ENCODE measurements at regions not wholly inside any gene's neighbourhood (a gene's known extent, or its start where the extent isn't known, plus 50 kb on each side); places are given as distances from the start of the nearest gene placed in this dataset.

GRCh38 chr4:100641336-100641735, 123.5 kb upstream of the EMCN start:
- no peaks in the 10 kb centered on the region for H3K36me3 ChIP-seq (ENCODE audit: insufficient read depth, low read length)
- no peaks in the 10 kb centered on the region for H4K20me1 ChIP-seq (ENCODE audit: insufficient read depth, low read length)
- H3K79me2 ChIP-seq (ENCODE audit: insufficient read depth, low read depth, low read length) = no peaks in the 10 kb centered on the region
- H2AFZ ChIP-seq (ENCODE audit: low read length) = no peak overlapping the region
- no TSS peak for BruUV-seq (replicated peaks)
- H3K4me1 ChIP-seq (ENCODE audit: insufficient read depth, low read length, poor library complexity, severe bottlenecking) = no peaks in the 10 kb centered on the region
- intact Hi-C loops (cut with micrococcal nuclease; ENCODE audit: unreplicated experiment) = no loop called here
- H3K27ac ChIP-seq (ENCODE audit: low read depth, low read length, poor library complexity, severe bottlenecking) = no peak overlapping the region
- H3K9me2 ChIP-seq (ENCODE audit: insufficient read depth, low read length) = no peaks in the 10 kb centered on the region
- H3K4me2 ChIP-seq (ENCODE audit: low read length) = no peak overlapping the region
- POLR2A ChIA-PET = no interaction called here
- CTCF ChIA-PET (ENCODE audit: unreplicated experiment) = no interaction called here
- no peaks in the 10 kb centered on the region for H3K9me3 ChIP-seq (ENCODE audit: low read length)
- no peak for DNase-seq (ENCODE audit: low spot score)
- TF ChIP-seq CTCF (conservative IDR thresholded peaks at IDR 0.05; ENCODE audit: low read length) (no peak), EZH2phosphoT487 (IDR thresholded peaks at IDR 0.05; ENCODE audit: borderline replicate concordance, low read depth, low read length) (no peak)
- no peak overlapping the region for H3K4me3 ChIP-seq (ENCODE audit: low read depth, low read length, poor library complexity, severe bottlenecking)

GRCh38 chr4:100635899-100636298, 118.1 kb upstream of the EMCN start:
- ChIA-PET POLR2A (no interaction called here), CTCF (ENCODE audit: unreplicated experiment) (no interaction called here)
- H3K9me3 ChIP-seq (ENCODE audit: low read length) = no peaks in the 10 kb centered on the region
- H3K4me2 ChIP-seq (ENCODE audit: low read length) = no peak overlapping the region
- TF ChIP-seq CTCF (conservative IDR thresholded peaks at IDR 0.05; ENCODE audit: low read length) = no peak
- no peak for TF ChIP-seq EZH2phosphoT487 (IDR thresholded peaks at IDR 0.05; ENCODE audit: borderline replicate concordance, low read depth, low read length)
- intact Hi-C loops (cut with micrococcal nuclease; ENCODE audit: unreplicated experiment) = no loop called here
- no peaks in the 10 kb centered on the region for H3K36me3 ChIP-seq (ENCODE audit: insufficient read depth, low read length)
- H3K27ac ChIP-seq (ENCODE audit: low read depth, low read length, poor library complexity, severe bottlenecking) = no peak overlapping the region
- no peak overlapping the region for H3K4me3 ChIP-seq (ENCODE audit: low read depth, low read length, poor library complexity, severe bottlenecking)
- no peaks in the 10 kb centered on the region for H3K4me1 ChIP-seq (ENCODE audit: insufficient read depth, low read length, poor library complexity, severe bottlenecking)
- no peaks in the 10 kb centered on the region for H3K79me2 ChIP-seq (ENCODE audit: insufficient read depth, low read depth, low read length)
- no peak overlapping the region for H2AFZ ChIP-seq (ENCODE audit: low read length)
- H3K9me2 ChIP-seq (ENCODE audit: insufficient read depth, low read length) = no peaks in the 10 kb centered on the region
- H4K20me1 ChIP-seq (ENCODE audit: insufficient read depth, low read length) = no peaks in the 10 kb centered on the region
- no peak for DNase-seq (ENCODE audit: low spot score)
- BruUV-seq (replicated peaks) = no TSS peak

DNA sequence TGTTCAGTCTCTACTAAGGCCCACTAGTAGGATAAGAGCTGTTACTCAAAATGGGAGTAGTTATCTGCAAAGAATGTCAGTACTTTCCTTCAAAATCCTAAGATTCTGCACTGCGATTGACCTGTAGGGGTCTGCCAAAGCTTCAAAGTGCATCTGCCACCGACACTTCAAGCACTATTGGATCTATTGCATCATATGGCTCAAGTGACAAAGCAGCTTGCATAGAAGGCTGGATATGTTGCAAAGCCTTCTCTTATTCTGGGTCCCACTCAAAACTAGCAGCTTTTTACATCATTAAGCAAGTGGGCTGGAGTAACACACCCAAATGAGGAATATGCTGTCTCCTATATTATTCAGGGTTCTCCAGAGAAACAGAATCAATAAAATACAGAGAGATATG, 115.4 kb upstream of the EMCN start:
- BruUV-seq (replicated peaks) = no TSS peak
- CTCF ChIA-PET (ENCODE audit: unreplicated experiment) = no interaction called here
- H2AFZ ChIP-seq (ENCODE audit: low read length) = no peak overlapping the region

More for the DNA sequence above, 115.4 kb upstream of the EMCN start:
- POLR2A ChIA-PET = interaction anchor here (0.5 kb wide), 1 partner anchor 265 kb away, joined by 3 read pairs; no protein-coding TSS in a partner anchor
- no peaks in the 10 kb centered on the region for H3K79me2 ChIP-seq (ENCODE audit: insufficient read depth, low read depth, low read length)
- no peaks in the 10 kb centered on the region for H3K9me3 ChIP-seq (ENCODE audit: low read length)
- H3K4me1 ChIP-seq (ENCODE audit: insufficient read depth, low read length, poor library complexity, severe bottlenecking) = no peaks in the 10 kb centered on the region
- no peak for DNase-seq (ENCODE audit: low spot score)
- no peak overlapping the region for H3K27ac ChIP-seq (ENCODE audit: low read depth, low read length, poor library complexity, severe bottlenecking)
- H3K9me2 ChIP-seq (ENCODE audit: insufficient read depth, low read length) = no peaks in the 10 kb centered on the region
- no peak overlapping the region for H3K4me3 ChIP-seq (ENCODE audit: low read depth, low read length, poor library complexity, severe bottlenecking)
- no peak overlapping the region for H3K4me2 ChIP-seq (ENCODE audit: low read length)
- no peak for TF ChIP-seq EZH2phosphoT487 (IDR thresholded peaks at IDR 0.05; ENCODE audit: borderline replicate concordance, low read depth, low read length)
- no peak for TF ChIP-seq CTCF (conservative IDR thresholded peaks at IDR 0.05; ENCODE audit: low read length)
- H3K36me3 ChIP-seq (ENCODE audit: insufficient read depth, low read length) = no peaks in the 10 kb centered on the region
- no peaks in the 10 kb centered on the region for H4K20me1 ChIP-seq (ENCODE audit: insufficient read depth, low read length)
- intact Hi-C loops (cut with micrococcal nuclease; ENCODE audit: unreplicated experiment) = no loop called here

All from OCI-LY7 (cell line).